ENCODE measurements at regions not wholly inside any gene's neighbourhood (a gene's known extent, or its start where the extent isn't known, plus 50 kb on each side); places are given as distances from the start of the nearest gene placed in this dataset.

DNA sequence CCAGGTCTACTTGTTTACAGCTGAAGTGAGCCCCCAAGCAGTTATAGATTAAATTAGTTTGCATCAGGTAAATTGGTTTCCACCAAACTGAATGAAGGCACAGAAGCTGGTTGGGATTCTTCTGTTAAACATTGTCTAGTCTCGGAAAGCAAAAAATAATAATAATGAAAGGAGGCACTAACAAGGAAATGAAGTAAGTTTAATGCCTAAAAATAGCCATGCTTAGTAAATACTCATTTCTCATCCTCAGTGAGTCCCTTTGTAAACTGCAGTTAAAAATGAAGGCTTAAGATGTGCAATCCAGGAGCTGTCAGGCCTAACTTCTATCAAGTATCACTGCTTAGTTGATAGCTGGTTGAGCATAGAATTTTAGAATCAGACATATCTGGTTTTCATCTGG, 113.5 kb downstream of the BTG1 start:
- Histone ChIP-seq H3K4me1 (ENCODE audit: control insufficient read depth, insufficient read depth, low read length) (peaks cover 6% of the 10 kb centered on the region; the same call in 1 of the 2 replicates), H3K27me3 (ENCODE audit: control insufficient read depth, insufficient read depth, low read length) (no peaks in the 10 kb centered on the region), H3K4me3 (ENCODE audit: low read depth in 2 of 2, low read length in 2 of 2) (no peak overlapping the region), H3K27ac (ENCODE audit: low read length) (no peak overlapping the region), H3K36me3 (ENCODE audit: control insufficient read depth, insufficient read depth, low read length) (no peaks in the 10 kb centered on the region), H3K9me3 (ENCODE audit: control insufficient read depth, insufficient read depth, low read depth, low read length) (no peaks in the 10 kb centered on the region)
- ChIA-PET CTCF (no interaction called here), POLR2A (interaction anchor here (0.6 kb wide), 1 partner anchor 42 kb away, joined by 3 read pairs; no protein-coding TSS in a partner anchor)
- TF ChIP-seq, protein P1, sequence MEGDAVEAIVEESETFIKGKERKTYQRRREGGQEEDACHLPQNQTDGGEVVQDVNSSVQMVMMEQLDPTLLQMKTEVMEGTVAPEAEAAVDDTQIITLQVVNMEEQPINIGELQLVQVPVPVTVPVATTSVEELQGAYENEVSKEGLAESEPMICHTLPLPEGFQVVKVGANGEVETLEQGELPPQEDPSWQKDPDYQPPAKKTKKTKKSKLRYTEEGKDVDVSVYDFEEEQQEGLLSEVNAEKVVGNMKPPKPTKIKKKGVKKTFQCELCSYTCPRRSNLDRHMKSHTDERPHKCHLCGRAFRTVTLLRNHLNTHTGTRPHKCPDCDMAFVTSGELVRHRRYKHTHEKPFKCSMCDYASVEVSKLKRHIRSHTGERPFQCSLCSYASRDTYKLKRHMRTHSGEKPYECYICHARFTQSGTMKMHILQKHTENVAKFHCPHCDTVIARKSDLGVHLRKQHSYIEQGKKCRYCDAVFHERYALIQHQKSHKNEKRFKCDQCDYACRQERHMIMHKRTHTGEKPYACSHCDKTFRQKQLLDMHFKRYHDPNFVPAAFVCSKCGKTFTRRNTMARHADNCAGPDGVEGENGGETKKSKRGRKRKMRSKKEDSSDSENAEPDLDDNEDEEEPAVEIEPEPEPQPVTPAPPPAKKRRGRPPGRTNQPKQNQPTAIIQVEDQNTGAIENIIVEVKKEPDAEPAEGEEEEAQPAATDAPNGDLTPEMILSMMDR (IDR thresholded peaks at IDR 0.05) = no peak
- no peak for TF ChIP-seq TCF7L2 (IDR thresholded peaks at IDR 0.05; ENCODE audit: low read depth, low read length)
- TF ChIP-seq, protein P2, sequence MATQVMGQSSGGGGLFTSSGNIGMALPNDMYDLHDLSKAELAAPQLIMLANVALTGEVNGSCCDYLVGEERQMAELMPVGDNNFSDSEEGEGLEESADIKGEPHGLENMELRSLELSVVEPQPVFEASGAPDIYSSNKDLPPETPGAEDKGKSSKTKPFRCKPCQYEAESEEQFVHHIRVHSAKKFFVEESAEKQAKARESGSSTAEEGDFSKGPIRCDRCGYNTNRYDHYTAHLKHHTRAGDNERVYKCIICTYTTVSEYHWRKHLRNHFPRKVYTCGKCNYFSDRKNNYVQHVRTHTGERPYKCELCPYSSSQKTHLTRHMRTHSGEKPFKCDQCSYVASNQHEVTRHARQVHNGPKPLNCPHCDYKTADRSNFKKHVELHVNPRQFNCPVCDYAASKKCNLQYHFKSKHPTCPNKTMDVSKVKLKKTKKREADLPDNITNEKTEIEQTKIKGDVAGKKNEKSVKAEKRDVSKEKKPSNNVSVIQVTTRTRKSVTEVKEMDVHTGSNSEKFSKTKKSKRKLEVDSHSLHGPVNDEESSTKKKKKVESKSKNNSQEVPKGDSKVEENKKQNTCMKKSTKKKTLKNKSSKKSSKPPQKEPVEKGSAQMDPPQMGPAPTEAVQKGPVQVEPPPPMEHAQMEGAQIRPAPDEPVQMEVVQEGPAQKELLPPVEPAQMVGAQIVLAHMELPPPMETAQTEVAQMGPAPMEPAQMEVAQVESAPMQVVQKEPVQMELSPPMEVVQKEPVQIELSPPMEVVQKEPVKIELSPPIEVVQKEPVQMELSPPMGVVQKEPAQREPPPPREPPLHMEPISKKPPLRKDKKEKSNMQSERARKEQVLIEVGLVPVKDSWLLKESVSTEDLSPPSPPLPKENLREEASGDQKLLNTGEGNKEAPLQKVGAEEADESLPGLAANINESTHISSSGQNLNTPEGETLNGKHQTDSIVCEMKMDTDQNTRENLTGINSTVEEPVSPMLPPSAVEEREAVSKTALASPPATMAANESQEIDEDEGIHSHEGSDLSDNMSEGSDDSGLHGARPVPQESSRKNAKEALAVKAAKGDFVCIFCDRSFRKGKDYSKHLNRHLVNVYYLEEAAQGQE (IDR thresholded peaks at IDR 0.05; ENCODE audit: insufficient read depth in 1 of 2, low read depth in 2 of 2, low read length in 1 of 2) = no peak
- no peak for TF ChIP-seq POLR2AphosphoS5 (IDR thresholded peaks at IDR 0.05; ENCODE audit: low read depth, low read length)
- no peak for TF ChIP-seq SIN3A (IDR thresholded peaks at IDR 0.05; ENCODE audit: borderline replicate concordance, insufficient read depth, low read depth, low read length)
- ATAC-seq (no peak), DNase-seq (ENCODE audit: low read depth, low spot score) (no peak)
- intact Hi-C loops (cut with micrococcal nuclease; ENCODE audit: unreplicated experiment) (no loop called here), in situ Hi-C loops (cut with HindIII; ENCODE audit: low pct_unique_long_range_greater_than_20kb, low sequenced_read_pairs) (no loop called here)
- BruUV-seq (replicated peaks) = no TSS peak

DNA sequence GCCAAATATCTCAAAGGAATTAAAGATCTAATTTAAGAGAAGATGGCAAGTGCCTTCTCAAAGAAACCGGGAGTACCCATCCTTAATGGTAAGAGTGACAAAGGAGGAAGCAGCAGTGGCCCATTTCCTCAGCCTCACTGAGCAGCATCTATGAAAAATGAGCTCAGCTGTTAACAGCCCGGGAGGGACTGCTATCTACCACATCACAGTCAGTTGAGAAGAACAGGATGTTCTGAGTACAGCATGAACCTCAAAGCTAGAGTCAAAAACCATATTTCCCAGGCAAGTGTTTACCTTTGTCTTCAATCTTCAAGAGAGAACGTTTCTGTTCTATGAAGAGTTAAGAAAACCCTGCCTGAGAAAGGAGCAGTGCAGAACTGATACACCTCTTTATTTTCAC, 115.0 kb downstream of the BTG1 start:
- H3K4me1 ChIP-seq (ENCODE audit: control insufficient read depth, insufficient read depth, low read length) = peaks cover 6% of the 10 kb centered on the region; the same call in 1 of the 2 replicates
- no peak for ATAC-seq
- no peaks in the 10 kb centered on the region for H3K27me3 ChIP-seq (ENCODE audit: control insufficient read depth, insufficient read depth, low read length)
- no peaks in the 10 kb centered on the region for H3K9me3 ChIP-seq (ENCODE audit: control insufficient read depth, insufficient read depth, low read depth, low read length)
- ChIA-PET POLR2A (no interaction called here), CTCF (no interaction called here)
- H3K27ac ChIP-seq (ENCODE audit: low read length) = no peak overlapping the region
- H3K36me3 ChIP-seq (ENCODE audit: control insufficient read depth, insufficient read depth, low read length) = no peaks in the 10 kb centered on the region
- H3K4me3 ChIP-seq (ENCODE audit: low read depth in 2 of 2, low read length in 2 of 2) = no peak overlapping the region
- TF ChIP-seq SIN3A (IDR thresholded peaks at IDR 0.05; ENCODE audit: borderline replicate concordance, insufficient read depth, low read depth, low read length) (no peak), POLR2AphosphoS5 (IDR thresholded peaks at IDR 0.05; ENCODE audit: low read depth, low read length) (no peak), TCF7L2 (IDR thresholded peaks at IDR 0.05; ENCODE audit: low read depth, low read length) (no peak)
- TF ChIP-seq, protein P2 (IDR thresholded peaks at IDR 0.05; ENCODE audit: insufficient read depth in 1 of 2, low read depth in 2 of 2, low read length in 1 of 2) = no peak
- TF ChIP-seq, protein P1 (IDR thresholded peaks at IDR 0.05) = no peak
- DNase-seq (ENCODE audit: low read depth, low spot score) = no peak
- intact Hi-C loops (cut with micrococcal nuclease; ENCODE audit: unreplicated experiment) = no loop called here
- no TSS peak for BruUV-seq (replicated peaks)
- in situ Hi-C loops (cut with HindIII; ENCODE audit: low pct_unique_long_range_greater_than_20kb, low sequenced_read_pairs) = no loop called here
